HG02571 (cell line): ENCODE measurements at regions not wholly inside any gene's neighbourhood (a gene's known extent, or its start where the extent isn't known, plus 50 kb on each side); places are given as distances from the start of the nearest gene placed in this dataset.

Experiments used
- ATAC-seq: cut with Tn5 transposase; IDR thresholded peaks from one replicate; pipeline ENCODE4 v1.9.1; 2021; ENCODE audit warnings: mild to moderate bottlenecking, moderate library complexity; ENCODE audit not compliant: unreplicated experiment

DNA sequence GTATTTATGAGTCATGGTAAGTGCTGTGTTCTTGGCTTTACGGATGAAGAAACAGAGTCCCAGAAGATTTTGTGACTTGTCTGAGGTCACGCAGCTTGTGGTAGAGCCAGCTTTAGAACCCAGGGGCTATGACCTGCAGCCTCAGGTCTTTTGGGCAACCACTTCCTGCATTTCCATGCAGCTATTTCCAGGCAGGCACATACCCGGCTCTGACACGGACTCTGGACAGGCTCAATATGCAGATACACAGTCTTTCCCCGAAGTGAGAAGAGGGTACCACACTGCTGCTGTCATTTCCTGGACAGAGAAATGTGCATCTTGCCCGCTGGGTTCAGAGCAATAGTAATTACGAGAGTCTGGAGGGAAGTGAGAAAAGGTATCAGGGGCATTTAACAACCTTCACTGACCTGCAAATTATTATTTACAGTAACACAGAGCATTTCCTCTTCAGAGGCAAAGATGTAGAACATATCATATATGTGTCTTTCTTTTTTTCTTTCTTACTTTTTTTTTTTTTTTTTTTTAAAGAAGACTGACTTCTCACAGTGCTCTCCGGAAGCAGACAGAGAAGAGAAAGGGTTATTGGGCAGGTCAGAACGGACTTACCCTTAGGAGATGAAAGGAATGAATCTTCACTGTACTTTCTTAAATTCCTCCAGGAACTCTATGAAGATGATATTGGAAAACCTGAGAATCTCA is 185.1 kb downstream of the CLIC5 start:
- ATAC-seq, result peak; percentile 91

DNA sequence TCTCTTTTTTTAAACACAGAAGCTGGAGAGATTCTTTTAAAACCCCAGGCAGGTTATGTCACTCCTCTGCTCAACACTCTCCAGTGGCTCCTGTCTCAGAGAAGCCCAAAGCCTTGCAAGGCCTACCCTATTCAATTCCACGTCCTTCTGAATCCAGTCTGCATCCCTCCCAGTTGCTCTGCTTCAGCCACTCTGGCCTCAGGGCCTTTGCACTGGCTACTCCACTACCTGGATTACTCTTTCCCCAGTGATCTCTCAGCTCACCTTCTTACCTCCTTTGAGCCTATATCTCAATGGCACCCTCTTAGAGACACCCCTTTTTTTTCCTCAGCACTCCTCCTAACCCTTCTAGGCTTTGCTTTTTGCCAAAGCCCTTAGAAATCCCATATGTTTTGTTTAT is 185.8 kb downstream of the CLIC5 start:
- ATAC-seq, result no peak

DNA sequence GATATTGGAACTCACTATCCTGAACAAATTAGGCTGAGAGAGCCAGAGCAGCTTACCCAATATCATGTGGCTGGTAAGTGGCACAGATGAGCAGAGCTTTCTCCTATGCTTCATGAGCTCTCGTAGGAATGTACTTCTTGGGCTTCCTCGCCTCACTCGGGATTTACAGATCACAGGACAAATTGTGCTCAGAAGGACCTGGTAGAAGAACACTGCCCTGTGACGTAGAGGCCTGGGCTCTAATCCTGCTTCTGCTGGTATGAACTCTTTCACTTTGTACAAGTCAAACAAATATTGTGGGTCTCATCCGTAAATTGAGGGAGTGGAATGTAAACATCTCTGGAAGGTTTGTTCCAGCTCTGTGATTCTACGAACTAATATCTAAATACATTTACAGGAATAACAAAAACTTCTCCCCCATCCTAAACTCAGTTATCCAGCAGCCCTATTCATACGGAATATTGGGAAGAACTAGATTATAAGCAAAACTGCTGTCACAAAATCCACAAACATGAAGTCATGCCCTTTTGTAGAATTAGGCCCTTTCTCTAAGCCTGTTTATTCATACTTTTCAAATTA is 187.6 kb downstream of the CLIC5 start:
- no peak for ATAC-seq

DNA sequence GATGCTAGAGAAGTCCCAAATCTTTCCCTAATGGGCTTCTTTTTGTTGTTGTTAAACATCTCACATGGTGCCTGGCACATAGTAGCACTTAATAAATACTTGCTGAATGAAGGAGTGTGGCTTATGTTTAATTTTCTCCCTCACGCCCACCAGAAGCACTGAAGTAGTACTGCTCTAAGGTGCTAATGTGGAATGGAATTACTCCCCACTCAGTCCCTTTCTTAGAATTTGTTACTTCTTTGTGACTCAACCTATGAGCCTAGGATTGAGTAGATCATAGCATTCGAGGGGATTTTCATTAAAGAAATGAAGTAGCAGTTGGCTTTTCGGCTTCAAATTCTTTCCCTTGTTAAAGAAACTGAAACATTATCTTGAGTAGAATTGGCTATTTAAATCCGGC is 192.8 kb downstream of the CLIC5 start:
- ATAC-seq, result no peak

DNA sequence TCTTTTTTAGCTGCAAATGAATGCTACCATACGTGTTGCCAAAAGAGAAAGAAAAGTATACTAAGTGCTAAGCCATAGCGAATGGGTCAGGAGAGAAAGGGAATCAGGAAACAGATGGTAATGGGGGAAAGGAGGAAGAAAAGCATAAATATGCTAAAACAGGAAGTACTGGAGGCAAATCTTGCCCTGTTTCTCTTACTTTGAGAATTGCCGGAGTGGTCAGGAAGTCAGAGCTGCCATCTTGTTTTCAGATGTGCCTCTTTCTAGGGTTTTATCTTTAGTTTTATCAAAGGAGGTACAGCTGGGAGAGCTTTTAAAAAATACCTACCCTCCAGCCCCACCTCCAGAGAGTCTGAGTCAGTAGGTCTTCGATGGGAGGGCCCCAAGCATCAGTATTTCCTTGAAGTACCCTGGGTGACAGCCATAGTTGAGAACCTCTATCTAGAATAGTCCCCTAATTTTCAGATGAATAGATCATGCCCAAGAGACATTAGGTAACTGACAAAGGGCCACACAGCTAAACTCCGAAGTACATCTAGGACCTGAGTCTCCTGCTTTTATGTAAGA is 193.3 kb downstream of the CLIC5 start:
- no peak for ATAC-seq

DNA sequence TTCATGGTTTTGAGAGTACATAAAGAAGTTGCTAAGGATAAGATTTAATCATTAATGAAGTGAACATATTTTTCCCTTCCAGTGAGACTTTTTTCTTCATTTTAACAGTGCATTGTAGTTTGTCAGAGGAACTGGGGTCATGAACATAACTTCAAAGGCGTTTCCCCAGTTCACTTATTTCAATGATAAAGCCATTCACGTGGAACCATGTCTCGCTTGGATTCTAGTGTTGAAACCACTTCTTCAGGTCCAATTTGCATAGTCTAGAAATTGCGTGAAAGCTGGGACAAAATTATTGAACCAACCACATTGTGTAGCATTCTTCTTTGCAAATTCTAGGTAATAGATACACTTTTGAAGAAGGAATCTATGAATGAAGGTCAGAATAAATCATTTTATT is 197.0 kb downstream of the CLIC5 start:
- no peak for ATAC-seq

DNA sequence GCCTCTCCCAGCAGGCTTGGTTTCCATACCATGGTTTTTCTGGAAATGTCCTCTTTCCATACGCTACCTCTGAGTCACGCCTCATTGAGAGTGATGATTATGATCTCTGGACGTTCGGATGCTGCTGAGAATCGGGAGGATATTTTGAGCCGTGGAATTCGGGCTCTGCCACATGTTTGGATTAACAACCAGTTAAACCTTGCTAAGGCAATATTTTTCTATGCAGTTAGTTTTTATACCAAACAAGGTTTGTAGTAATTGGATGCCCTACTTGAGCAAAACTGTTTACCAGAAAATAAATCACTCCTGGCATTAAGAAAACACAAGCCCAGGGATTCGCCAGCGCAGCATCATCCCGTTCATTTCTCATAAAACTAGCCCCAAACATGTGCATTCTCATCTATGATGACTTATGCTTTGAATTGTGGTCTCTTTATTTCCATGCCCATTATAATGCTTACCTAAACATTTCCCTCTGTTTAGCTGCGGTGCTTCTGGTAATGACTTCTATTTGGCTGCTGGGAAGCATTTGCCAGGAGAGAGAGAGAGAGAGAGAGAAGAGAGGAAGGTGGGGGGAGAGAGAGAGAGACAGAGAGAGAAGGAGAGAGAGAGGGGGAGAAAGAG is 198.9 kb downstream of the CLIC5 start:
- ATAC-seq, result no peak

DNA sequence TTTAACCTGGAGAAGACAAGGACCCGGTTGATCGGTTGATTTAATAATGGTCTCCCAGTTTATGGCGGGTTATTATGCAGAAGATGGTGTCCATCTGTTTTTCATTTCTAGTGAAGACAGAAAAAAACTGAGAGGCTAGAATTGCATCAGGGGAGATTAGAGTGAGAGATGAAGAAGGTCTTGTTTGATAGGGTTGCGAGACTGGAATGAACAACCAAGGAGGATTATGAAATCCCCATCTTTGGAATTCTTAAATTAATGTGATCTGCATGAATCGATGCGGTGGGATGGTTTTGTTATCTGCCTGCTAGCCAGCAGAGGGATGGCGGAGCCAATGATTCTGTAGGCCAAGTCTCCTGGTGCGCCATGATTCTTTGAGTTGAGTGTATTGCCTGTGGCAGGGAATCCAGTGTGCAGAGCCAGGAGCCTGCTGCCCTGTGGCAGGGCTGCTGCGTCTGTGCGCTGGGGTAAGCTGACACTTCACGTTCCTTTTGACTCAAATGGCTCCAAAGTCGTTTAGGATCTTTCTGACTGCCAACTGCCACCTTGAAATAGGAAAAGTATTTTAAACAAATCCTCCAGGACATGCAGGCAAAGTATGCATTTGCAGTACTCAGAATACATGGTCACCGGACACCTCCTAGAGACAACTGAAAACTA is 200.1 kb downstream of the CLIC5 start:
- ATAC-seq, result no peak

DNA sequence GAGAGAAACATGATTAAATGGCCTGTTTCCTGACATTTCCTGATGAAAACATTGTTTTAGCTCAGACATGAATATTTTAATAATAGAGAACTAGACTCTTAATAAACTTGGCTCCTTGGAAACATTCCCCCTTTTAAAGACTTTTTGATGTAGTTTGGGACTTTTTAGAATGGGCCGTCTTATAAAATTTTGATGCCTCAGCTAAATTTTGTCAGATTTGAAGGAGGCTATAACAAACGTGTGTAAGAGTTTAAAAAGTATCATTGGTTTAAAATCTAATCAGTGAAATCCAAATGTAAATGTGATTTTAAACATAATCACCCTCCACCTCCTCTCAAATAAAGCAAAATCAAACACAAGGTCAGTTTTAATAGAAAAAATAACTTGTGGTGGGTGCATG is 200.9 kb downstream of the CLIC5 start:
- ATAC-seq, result no peak

DNA sequence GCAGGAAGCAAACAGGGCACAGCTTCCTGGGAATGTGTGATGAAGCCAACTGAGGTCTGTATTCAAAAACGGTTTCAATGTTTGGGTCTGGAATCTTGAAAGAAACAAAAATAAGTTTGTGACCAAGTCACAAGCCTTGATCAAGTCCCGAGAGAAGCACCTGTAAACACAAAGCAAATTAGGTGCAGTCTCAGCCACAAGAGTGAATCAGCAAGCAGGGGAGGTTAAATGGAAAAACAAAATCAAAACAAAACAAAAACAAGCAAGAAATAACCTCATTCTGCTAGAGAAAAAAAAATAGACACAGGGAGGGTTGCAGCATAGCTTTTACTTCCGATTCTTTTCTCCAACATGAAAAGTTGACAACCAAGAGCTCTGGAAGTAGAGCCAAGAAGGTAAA is 201.7 kb downstream of the CLIC5 start:
- peak; percentile 71 for ATAC-seq

DNA sequence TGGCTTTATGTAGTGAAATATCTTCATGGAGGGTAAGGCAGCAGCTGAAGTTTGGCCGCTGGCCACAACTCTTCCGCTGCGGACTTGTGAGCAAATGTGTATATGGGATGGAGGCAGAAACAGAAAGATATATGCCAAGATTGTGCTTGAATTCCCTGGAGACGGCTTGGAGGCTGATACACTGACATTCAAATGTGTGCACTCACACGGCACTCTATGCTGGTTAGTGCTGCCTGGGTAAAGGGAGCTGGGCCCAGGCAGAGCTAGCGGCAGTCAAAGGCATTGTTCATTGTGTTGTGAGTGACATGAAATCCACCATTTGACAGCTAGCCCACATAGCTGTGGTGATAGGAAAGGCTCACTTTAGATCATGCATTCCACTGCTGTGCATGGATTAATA is 202.7 kb downstream of the CLIC5 start:
- ATAC-seq, result no peak

DNA sequence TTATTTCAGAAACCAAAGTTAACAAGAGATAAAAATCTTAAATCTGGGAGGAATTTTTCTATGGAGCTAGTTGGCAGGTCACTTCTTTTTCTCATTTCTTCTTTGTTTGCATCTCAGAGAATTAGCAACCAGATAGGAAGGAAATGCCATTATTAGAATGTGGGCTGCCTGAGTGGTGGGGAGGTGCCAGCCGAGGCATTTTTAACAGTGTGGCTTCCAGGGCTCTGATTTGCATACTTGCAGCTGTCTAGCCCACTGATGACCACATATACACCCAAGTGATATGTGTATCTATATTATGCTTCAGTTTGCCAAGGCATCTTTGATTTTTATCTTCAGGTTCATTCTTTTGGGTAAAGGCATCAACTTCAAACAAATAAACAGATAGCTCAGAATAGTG is 206.7 kb downstream of the CLIC5 start:
- ATAC-seq, result peak; percentile 66

DNA sequence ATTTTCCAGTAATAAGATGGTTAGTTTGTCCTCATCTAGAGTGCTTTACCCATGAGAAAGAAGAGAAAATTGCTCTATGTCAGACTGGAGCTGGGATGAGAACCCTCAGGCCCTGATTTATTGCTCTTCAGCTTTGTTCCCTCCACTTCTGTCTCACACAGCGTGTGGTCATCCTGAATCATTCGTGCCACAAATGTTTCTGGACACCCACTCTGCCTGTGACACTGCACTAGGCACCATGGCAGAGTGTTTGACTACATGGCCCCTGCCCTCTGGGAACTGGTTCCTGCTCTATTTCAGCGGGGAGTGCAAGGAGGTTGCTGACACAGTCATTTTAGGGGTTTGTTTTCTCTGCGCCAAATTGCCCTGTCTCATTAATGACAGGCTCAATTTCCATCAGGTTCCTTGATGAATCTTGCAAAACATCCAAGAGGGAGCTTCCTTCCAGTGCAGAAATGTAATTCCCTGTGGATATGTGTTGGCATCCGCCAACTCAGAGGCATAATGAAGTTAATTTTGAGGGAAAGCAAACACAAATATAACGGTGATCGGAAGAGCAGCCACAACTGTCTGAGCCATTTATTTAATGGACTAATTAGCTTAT is 207.5 kb downstream of the CLIC5 start:
- no peak for ATAC-seq

DNA sequence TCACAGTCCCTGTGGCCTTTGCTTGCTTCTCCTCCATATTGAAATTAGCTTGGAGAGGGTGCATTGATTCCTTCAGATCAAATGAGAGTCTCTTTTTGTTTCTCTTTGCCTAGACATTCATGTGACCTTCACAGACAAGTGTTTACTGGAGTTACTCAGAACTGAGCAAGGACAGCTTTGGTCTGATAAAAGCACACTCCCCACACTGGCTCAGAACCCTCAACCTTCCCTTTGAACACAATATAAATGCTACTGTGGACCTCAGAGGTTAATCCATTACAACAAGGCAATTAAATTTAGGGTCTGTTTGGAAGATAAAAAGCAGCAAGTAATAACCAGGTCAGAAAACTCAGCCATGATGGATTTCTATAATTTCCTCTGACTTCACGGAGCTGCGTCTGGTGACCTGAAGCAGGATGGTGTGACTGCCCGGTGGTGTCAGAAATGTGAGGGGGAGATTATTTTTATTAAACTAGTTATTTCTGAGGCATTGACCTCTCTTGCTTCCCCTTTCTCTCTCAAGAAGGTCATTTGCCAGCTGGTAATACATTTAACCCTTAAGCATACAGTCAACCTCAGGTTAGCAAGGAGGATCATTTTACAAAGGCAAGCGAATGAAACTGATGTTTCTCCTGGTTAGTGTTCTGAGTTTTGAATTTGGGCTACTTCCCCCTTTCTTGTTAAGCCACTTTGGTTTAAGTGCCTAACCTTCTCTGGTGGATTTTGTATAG is 208.2 kb downstream of the CLIC5 start:
- ATAC-seq, result no peak

DNA sequence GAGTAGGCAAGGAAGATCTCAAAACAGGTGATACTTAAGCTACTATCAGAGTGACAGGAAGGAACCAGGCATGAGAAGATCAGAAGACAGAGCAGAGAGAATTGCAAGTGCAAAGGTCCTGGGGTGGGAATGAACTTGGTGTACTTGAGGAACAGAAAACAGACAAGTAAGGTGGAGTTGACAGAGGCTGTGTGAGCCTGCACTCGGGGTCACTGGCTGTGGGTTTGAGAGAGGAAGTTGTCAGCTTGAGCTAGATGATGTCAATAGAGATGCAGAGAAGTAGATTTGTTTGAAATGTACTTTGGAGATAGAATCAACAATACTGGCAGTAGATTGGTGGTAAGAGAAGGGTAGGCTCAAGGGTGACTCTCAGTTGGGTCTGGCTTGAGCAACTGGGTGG is 209.5 kb downstream of the CLIC5 start:
- no peak for ATAC-seq

DNA sequence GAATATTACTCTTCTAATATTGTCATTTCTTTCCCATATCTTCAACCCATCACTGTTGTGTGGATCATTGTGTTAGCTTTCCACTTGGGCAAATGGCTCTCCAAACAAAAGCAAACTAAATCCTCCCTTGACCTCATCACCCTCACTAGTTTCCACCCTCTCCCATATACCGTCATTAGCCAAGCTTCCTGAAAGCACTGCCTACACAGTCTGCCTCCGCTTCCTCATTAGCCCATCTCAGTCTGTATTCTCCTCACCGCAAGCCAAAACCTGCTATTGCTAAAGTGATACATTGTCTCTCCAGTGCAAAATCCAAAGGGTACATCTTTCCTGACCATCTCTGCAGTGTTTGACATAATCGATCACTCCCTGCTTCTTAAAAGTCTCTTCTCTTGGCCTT is 212.6 kb downstream of the CLIC5 start:
- ATAC-seq, result no peak

DNA sequence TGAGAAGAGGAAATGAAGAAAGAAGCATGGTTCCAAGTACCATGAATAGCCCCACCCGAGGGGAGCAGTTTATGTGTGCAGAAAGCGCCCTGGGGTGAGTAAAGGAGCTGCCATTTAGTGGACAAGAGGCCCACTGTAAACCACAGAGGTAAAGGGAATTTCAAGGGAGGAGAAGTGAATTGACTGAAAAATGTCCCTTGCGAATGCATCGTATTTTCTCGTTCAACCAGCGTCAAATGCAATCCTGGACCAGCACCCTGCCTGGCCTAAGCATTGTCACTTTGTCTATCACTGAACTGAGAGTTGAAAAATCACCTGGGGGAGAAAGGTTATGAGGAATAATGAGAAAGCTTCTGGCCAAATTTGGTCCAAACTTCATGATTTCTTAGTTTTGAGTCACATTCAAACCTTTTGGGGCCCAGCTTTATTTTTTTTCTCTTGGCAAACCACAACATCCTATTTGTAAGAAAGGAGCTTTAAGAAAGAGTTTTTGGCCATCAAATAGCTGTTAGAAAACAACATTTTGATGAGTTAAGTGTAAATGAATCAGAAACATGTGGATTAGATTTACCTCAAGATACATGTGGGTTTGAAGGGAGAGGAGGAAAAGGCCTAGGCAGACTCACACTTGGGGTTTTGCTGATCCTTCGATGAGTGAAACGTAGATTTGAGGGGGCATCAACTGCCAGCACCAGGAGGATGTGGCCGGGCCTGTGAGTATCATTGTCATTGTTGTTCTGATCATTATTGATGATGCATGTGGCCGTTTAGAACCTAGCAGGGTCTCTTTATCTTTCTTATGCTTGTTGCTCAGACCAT is 214.0 kb downstream of the CLIC5 start:
- no peak for ATAC-seq

DNA sequence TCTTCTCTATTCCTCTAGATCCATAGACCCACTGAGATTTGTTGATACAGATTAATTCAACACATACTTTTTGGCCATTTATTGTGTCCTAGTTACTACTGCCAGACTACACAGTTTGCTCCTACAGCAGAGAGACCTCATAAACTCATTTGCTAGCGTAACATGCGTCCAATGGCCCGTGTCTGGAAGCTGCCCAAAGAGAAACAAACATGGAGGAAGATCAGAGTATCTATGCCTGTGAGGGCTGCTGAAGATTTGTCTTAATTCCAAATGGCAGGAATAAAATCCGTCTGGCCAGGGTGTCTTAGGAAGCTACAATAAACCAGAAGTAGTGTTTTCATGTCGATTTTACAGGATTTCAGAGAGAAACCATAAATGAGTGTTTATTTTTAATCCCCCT is 214.7 kb downstream of the CLIC5 start:
- ATAC-seq, result no peak

DNA sequence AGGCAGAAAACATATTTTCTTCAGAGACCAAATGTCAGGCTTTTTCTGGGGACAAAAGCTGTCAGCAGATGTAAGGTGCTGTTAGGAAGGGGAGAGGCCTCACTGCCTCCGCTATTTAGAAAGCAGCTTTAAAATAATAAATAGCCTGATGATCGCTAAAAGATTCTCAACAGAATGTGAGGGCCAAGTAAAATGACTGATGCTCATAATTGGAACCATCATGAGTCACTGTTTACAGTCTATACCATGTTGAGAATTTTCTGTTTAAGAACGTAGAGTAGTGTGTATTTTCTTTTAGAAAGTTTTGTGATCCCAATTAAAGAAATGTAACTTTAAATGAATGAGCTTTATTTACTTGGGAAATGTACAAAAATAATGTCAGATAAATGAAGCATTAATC is 220.0 kb downstream of the CLIC5 start:
- no peak for ATAC-seq

DNA sequence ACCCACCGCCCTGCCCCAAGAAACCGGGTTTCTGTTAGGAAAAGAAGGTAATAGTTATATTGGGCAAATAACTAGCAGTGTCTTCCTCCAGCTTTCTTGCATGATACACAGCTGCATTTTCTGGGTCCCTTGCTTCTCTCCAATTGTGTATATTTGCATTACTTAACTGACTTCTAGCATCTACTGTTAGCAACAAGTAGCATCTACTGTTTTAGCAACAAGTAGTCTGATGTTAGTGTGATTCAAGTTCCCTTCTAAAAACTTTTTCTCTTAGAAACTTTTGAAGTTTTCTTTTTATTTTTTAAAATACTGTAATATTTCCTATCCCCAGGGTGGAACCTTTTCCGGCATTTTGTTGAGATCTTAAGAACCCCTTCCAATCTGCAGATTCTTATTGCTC is 221.2 kb downstream of the CLIC5 start:
- ATAC-seq, result no peak
